HG02973 (cell line): ENCODE measurements at regions not wholly inside any gene's neighbourhood (a gene's known extent, or its start where the extent isn't known, plus 50 kb on each side); places are given as distances from the start of the nearest gene placed in this dataset.

Experiments
- ATAC-seq: cut with Tn5 transposase; IDR thresholded peaks from one replicate; pipeline ENCODE4 v1.9.1; 2021; ENCODE audit warnings: moderate library complexity; ENCODE audit not compliant: unreplicated experiment

GRCh38 chr2:106706283-106706682 is 179.7 kb downstream of the ST6GAL2 start:
- ATAC-seq, result no peak

DNA sequence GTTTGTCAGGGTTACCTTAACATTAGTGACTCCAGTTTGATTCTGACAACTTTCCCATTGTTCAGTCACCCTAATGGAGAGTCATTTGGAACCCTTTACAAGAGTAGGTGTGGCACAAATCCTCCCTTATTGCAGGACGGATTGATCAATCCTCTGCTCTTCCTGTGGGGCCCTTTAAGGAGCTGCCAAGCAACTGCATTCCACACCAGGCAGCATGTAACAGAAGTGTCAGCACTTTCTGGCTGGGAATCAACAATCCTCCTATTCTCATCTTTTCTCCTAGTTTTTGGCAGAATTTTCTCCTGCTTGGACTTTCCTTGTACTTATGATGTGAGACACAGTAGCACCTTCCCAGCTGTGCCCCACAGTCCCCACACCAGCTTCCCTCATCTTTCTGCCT is 177.8 kb downstream of the ST6GAL2 start:
- ATAC-seq, result no peak

DNA sequence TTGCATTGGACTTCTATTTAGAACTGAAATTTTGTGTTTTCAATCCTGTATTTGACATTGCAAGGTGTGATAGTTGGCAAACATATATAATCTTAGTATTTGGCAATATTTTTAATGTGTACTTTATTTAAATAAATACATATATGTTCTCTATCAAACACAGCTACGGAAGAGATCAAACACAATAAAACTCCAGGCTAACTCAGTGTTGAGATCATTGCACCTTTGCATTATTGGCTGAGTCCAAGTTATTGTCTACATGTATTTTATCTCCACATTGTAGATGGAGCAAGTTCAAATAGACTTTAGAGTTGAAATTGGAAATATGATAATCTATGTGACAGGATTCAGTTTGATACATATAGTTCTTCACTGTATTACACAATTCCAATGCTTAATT is 176.7 kb downstream of the ST6GAL2 start:
- no peak for ATAC-seq

DNA sequence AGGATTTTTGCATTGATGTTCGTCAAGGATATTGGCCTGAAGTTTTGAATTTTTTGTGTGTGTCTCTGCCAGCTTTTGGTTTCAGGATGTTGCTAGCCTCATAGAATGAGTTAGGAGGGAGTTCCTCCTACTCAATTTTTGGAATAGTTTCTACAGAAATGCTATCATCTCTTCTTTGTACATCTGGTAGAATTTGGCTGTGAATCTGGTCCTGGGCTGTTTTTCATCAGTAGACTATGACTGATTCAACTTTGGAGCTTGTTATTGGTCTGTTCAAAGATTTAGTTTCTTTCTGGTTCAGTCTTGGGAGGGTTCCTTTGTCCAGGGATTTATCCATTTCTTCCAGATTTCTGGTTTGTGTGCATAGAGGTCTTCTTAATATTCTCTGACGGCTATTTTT is 166.7 kb downstream of the ST6GAL2 start:
- ATAC-seq, result no peak

- ATAC-seq, result no peak
Observed at GRCh38 chr2:106720026-106720425, 165.9 kb downstream of the ST6GAL2 start.

GRCh38 chr2:106724301-106724794 is 161.6 kb downstream of the ST6GAL2 start:
- ATAC-seq, result no peak

- no peak for ATAC-seq
Observed at GRCh38 chr2:106734165-106734564, 151.8 kb downstream of the ST6GAL2 start.

DNA sequence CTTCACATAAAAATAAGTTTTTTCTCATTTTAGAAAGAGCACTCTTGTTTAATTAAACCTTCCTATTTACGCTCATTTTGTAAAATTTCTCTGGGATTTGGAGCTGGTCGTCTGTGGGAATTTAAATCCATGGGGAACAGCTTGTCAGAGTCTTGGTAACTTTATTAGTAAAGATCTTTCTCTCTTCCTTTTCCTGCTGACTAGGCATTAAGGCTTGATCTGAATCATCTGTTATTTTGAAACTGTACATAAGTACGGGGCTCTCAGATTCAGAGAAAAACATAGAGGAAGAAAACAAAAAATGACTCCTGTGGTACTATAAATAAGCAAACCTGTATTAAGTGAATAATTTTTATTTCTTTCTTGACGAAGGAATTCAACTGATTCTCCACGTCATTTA is 150.2 kb downstream of the ST6GAL2 start:
- no peak for ATAC-seq

DNA sequence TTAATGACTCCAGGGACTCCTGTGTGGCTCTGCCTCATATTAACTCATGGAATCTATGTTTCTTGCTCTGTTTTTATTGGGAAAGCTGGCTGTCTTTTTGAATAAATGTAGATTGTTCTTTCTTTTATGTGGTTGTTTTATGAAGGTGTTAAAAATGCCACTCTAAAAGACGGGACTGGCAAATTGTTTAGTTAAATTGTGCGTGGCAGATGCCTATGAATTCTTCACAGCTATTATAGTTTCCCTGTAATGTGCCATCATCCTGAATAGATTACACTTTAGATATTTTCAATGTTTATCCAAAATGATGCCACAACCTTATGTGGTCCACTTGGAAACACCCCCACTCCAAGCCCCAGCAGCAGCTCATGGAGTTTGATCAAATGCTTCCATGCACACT is 149.7 kb downstream of the ST6GAL2 start:
- ATAC-seq, result no peak

- no peak for ATAC-seq
Observed at GRCh38 chr2:106745468-106745867, 140.5 kb downstream of the ST6GAL2 start.

GRCh38 chr2:106749823-106750222 is 136.1 kb downstream of the ST6GAL2 start:
- no peak for ATAC-seq
